WI38 (cell line): ENCODE measurements at regions not wholly inside any gene's neighbourhood (a gene's known extent, or its start where the extent isn't known, plus 50 kb on each side); places are given as distances from the start of the nearest gene placed in this dataset.

Source experiments
- H3K4me3 ChIP-seq: 2 replicates; pipeline ENCODE4 v1.5.1; 2011; ENCODE audit warnings: low read depth, mild to moderate bottlenecking, control low read depth, low read length
- CTCF ChIP-seq: IDR thresholded peaks from 2 replicates; pipeline ENCODE4 v1.5.1; 2012; ENCODE audit warnings: low read depth, mild to moderate bottlenecking, control low read depth, low read length

GRCh38 chr20:37630166-37630565 lies 63.7 kb upstream of the CTNNBL1 start:
- no peak overlapping the region for H3K4me3 ChIP-seq
- TF ChIP-seq CTCF, result no peak

GRCh38 chr20:37627767-37628130 lies 66.1 kb upstream of the CTNNBL1 start:
- TF ChIP-seq CTCF, result no peak

DNA sequence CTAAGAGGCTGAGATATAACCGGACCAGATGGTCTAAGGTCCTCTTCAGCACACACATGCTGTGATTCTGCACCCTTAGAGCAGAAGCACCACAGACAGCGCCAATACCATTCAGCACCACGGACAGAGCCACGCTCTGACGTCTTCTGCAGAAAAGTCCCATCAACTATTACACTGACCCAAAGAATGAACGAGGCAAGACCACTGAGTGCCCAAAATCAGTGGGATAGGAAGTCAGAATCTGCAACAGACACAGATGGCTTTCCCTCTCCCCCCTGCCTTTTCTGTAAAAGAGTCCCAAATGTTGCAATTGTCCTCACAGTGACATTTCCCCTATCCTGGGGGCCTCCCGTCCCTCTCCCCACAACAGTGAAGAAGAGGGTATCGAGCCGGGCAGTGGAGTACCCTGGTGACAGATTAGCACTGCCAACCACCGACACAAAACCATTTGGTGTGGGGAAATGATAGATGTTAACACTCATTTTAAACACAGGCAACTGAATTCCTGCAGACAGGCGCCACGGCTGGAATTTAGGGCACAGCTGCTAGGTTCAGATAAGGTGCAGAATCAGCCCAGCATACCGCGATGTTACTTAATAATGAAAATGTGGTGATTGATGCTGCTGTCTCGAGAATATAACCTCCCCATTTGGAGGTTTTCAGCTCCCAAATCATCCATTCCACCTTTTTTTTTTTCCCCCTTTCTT lies 66.6 kb upstream of the CTNNBL1 start:
- TF ChIP-seq CTCF, result no peak
- H3K4me3 ChIP-seq, result no peak overlapping the region

More at GRCh38 chr20:37627767-37628130, 66.1 kb upstream of the CTNNBL1 start:
- H3K4me3 ChIP-seq, result no peak overlapping the region

GRCh38 chr20:37624963-37625362 lies 68.9 kb upstream of the CTNNBL1 start:
- no peak overlapping the region for H3K4me3 ChIP-seq
- no peak for TF ChIP-seq CTCF

DNA sequence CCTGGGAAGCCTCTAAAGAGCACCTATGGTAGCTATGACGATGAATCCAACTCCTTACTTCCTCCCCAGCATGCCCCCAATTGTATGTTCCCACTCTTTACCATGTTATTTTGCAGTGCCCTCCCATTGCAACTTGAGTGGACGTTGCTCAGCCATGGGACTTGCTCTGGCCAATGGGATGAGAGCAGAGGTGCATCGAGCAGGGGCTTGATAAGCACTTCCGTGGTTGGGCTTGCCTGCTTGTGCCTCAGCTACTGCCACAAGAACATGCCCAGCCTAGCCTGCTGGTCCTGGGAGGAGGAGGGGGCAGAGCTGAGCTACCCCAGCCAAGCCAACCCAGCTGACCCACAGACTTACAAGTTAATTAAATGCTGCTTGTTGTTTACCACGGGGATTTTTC lies 71.1 kb upstream of the CTNNBL1 start:
- TF ChIP-seq CTCF, result no peak
- no peak overlapping the region for H3K4me3 ChIP-seq

DNA sequence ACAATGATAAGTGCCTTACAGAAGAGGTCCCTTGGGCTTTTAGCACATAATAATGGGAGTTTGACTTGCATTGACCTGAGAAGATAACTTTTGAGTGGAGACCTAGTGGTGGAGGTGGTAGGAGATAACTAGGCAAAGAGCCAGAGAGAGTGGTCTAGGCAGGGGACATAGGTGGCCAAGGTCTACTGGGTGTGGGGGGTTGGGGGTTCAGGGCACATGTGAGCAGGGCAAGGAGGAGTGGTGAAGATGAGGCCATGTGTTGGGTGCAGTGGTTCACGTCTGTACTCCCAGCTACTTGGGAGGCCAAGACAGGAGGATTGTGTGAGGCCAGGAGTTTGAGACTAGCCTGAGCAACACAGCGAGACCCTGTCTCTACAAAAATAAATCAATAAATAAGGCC lies 74.3 kb upstream of the CTNNBL1 start:
- H3K4me3 ChIP-seq, result no peak overlapping the region
- TF ChIP-seq CTCF, result no peak

DNA sequence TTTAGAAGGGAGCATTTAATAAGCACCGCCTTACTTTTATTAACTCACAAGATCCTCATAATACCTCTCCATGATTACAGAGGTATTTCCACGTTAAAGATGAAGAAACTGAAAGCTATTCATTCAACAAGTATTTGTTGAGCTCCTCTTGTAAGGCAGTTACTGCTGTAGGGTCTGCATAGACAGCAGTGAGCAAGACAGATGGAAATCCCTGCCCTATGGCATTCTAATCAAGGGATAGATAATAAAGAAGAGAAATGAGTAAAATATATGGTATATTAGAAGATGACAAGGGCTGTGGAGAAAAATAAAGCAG lies 77.8 kb upstream of the CTNNBL1 start:
- no peak overlapping the region for H3K4me3 ChIP-seq
- TF ChIP-seq CTCF, result no peak
